ENCODE measurements at regions not wholly inside any gene's neighbourhood (a gene's known extent, or its start where the extent isn't known, plus 50 kb on each side); places are given as distances from the start of the nearest gene placed in this dataset.
"Not testable (repeated sequence)": the region's sequence is repeated elsewhere in the genome, so short reads cannot be mapped to it uniquely, and the experiment has no call there.

DNA sequence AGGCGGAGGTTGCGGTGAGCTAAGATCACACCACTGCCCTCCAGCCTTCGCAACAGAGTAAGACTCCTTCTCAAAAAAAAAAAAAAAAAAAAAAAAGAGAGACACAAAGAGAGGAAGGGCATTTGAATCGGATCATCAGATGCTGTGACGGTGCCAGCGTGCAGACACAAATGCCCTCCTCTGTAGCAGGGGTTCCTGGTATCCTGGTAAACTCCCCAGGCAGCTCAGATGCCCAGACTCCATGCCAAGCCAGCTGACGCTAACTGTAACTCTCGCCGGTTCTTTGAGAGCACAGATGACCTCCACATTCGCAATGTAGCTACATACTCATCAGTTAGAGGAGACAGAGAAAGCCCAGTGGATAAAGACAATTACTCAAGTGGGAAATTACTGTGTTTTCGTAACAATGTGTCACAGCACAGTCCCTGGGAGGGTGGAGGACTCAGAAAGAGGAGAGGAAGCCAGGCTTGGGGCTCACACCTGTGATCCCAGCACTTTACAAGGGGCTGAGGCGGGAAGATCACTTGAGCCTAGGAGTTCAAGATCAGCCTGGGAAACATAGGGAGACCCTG is 153.1 kb downstream of the BRD1 start:
- peak; percentile 10 for DNase-seq

GRCh38 chr22:49673048-49673447 is 154.6 kb downstream of the BRD1 start:
- no peak for DNase-seq

- DNase-seq = no peak
These were observed 155.6 kb downstream of the BRD1 start for GRCh38 chr22:49672014-49672516.

- DNase-seq = no peak
These were observed 156.2 kb downstream of the BRD1 start for GRCh38 chr22:49671331-49672013.

- DNase-seq = no peak
These were observed 157.0 kb downstream of the BRD1 start for GRCh38 chr22:49670456-49671330.

DNA sequence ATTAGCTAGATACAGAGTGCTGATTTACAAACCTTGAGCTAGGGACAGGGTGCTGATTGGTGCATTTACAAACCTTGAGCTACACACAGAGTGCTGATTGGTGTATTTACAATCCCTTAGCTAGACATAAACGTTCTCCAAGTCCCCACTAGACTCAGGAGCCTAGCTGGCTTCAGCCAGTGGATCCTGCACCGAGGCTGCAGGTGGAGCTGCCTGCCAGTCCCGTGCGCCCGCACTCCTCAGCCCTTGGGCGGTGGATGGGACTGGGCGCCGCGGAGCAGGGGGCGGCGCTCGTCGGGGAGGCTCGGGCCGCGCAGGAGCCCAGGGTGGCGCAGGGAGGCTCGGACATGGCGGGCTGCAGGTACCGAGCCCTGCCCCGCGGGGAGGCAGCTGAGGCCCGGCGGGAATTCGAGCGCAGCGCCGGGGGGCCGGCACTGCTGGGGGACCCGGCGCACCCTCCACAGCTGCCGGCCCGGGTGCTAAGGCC is 157.7 kb downstream of the BRD1 start:
- DNase-seq = not testable (repeated sequence)

GRCh38 chr22:49669427-49669968 is 158.2 kb downstream of the BRD1 start:
- DNase-seq = not testable (repeated sequence)

DNA sequence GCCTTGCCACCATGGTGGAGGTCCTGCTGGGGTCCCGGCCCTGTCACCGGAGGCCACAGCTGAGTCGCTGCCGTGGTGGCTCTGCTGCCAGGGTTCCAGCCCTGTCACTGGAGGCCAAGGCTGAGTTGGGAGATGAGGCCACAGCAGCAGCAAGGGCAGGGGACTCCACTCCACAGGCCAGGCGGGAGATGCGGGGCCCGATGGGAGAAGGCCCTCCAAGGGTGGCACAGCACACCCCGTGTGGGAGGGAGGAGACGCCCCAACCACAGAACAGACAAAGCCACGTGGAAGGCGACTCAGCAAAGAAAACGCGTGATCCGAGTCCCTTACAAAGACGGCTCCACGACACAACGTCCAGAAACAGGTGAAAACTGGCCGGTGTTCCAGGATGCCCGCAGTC is 159.3 kb downstream of the BRD1 start:
- DNase-seq = no peak

GRCh38 chr22:49667236-49667635 is 160.4 kb downstream of the BRD1 start:
- DNase-seq = no peak

DNA sequence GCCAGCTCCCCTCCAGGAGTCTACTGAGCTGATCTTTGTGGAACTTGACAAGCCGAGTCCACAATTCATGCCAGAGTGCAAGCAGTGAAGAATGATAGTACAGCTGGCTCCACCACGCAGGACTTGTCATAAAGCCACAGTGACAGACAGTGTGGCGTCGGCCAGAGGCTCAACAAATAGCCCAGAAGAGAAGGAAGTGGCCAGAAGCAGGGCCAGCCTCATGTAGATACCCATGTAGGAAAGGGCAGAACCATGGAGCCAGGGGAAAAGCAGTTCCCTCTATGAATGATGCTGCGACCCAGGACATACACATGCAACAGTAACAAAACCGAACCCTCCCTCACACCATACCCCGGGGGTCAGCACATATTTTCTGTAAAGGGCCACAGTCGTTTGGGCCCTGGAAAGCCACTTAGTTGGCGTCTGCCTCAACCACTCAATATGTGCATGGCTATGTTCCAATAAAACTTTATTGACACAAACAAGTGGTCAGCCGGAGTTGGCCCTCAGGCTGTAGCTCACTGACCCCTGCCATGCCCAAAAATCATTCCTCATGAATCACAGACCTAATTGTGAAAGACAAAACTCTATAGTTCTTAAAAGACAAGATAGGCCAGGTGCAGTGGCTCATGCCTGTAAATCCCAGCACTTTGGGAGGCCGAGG is 161.4 kb downstream of the BRD1 start:
- no peak for DNase-seq

DNA sequence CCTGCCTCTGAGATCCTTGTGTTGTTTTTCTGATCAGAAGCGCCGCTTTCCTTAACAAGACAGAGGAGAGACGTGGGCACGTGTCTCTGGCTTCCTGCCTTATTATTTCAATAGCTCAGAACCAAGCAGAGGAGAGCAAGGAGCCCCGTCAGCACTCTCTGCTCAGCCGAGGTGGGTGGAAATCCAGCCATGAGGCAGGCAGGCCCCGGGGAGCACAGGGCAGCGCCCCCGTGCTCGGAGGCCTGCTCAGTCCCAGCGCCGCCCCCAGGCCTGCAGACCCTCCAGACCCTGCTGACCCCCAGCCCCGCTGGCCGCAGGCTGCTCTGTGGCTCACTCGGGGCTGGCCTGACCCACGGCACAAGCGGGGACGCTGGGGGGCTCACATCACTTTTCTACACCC is 162.8 kb downstream of the BRD1 start:
- no peak for DNase-seq

- no peak for DNase-seq
These were observed 163.2 kb downstream of the BRD1 start for GRCh38 chr22:49664371-49664881.

GRCh38 chr22:49663823-49664222 is 163.8 kb downstream of the BRD1 start:
- DNase-seq = no peak

DNA sequence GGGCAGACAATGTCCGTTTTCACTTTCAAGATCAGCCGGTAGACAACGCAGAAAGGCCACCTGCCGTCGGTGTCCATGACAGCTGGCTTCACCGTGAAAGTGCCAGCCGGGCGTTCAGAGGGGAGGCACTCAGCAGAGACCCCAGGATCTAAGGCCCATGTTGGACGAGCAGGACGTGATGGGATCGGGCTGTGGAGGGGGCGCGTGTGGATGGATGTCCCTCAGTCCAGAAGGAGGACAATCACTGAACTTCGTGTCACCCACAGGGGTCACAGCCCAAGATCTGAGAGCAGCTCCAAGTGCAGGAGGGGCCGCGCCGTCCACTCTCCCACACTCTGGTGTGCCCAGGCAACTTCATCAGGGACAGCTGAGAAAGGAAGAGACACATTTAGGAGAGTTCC is 164.4 kb downstream of the BRD1 start:
- no peak for DNase-seq

DNA sequence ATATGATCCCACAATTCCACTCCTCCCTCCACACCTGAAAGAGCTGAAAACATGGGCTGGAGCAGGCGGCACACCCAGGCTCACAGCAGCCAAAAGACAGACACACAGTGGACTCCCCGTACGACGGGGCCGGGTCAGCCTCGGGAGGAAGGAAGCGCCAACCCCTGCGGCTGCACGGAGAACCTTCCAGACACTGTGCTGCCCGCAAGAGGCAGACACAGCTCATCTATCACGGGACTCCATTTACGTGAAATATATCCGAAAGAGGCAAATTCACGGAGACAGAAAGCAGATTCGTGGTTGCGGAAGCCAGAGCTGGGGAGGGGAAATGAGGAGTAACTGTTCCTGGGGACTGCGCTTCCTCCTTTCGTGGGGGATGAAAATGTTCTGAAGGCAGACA is 165.0 kb downstream of the BRD1 start:
- no peak for DNase-seq

DNA sequence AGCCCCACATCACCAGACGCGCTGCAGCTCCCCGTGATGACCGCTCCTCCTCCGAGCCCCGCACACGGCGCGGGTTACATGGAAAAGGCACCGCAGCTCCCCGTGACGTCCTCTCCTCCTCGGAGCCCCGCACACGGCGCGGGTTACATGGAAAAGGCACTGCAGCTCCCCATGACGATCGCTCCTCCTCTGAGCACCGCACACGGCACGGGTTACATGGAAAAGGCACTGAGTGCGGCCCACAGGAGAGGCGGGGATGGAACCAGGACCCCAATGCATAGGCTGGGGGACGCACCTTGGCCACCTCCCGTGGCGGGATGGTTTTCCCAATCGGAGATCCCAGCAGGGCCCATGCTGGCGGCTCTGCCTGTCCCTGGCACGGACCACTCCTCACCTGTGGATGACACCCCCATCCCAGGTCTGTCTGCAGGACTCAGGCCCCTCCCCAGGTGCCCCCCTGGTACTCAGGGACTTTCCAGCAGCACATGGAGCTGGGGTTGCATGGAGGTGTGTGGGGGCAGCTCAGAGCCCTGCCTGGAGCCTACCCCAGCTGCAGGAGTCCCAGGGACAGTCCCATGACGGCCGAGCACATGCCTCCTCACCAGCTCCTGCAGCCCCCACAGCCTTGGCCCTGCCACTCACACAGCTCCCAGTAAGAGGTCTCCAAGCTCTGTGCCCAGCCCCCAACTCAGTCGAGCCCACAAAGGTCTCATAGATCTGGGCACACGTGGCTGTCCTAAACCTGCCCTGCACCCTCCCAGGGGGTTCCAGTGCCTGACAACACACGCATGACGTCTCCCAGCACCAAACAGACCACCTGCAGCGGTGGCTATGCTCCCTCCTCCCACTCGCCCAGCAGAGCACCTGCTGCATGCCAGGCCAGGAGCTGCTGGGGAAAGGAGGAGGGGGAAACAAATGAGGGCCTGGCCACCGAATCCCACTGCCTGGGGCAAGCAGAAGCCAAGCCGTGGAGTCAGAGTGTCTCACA is 166.6 kb downstream of the BRD1 start:
- peak; percentile 66 for DNase-seq

DNA sequence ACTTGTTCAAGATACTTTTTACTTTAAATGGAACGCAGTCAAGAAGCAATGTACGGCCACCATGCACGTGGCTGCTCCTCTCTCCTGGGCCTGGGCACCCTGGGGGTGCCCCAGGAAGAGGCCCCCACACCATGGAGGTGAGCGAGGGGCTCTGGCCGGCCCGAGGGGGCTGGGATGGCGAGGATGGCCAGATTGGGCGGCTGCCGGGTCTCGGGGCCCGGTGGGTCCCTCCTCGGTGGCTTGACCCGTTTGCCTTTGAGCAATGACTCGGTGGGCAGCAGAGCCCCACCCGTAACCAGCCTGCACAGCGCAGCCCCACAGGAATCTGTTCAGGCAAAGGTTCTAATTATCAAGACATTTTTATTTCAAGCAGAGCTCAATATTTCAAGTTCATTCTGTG is 167.4 kb downstream of the BRD1 start:
- no peak for DNase-seq

GRCh38 chr22:49659924-49660315 is 167.8 kb downstream of the BRD1 start:
- no peak for DNase-seq

DNA sequence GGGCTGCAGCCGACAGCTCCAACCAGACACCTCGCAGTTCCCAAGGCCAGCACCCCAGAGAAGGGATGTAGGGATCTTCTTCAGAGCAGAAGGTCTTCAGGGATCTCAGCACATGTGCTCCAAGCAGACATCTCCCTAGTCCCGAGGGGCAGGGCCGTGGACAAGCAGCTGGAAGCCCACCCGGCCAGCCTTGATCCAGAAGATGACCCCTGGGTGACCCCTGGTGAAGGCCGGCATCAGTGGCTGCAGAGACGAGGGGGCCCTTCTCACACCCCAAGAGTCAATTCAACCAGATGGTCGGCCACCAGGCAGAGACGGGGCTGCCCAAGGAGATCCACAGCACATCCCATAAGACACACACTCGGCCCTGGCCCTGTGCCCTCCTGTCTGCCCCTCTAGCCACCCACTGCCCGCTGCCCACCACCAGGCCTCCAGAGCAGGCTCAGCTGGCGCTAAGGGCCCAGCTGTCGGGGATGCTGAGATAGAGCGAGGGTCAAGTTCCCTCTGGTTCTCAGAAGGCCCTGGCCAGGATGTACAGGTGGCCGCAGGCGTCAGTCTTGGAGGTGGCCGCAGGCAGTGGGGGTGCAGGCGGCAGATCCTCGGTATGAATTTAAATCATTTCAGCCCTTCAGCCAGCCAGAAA is 168.3 kb downstream of the BRD1 start:
- DNase-seq = no peak

- DNase-seq = no peak
These were observed 168.8 kb downstream of the BRD1 start for GRCh38 chr22:49658902-49659280.
